ENCODE measurements at regions not wholly inside any gene's neighbourhood (a gene's known extent, or its start where the extent isn't known, plus 50 kb on each side); places are given as distances from the start of the nearest gene placed in this dataset.
"Not testable (repeated sequence)": the region's sequence is repeated elsewhere in the genome, so short reads cannot be mapped to it uniquely, and the experiment has no call there.

DNA sequence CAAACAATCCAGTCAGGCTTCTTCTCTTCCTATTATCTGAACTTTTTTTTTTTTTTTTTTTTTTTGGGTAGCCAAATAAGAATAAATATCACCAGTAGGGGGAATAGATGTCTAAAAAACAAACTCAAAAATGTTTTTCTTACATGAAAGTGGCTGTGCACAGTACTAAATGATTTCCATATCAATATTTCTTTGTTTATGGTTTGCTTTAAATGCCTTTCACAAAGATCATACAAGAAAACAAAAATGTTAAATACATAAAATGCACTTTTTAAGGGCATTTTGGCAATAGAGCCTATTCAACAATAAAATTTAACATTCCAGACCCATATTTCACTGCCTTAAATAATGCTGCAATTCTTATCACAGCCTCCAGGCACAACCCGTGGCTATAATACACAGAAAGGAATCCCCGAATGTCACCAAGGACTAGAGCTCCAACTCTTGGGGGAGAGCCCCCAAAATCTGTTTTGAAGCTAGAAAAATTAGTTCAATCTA, 91.1 kb upstream of the TBCA start:
- no peak for DNase-seq

DNA sequence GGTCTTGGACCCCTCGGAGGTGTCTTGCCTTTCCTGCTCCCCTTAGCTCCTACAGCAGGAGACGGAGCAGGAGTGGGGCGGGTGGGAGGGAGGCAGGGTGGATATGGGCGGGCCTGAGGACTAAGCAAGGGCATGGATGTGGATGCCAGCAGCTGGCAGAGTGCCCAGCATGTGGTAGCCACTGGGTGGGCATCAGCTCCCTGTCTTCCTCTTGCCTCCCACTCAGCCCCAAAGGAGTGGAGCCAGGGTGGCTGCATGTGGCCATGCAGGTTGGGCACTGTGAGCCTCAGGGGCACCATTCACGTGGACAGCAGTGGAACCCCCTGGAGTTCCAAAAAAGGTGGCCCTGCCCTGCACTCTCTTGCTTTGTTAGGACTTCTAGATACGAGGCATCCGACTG, 90.1 kb upstream of the TBCA start:
- no peak for DNase-seq

DNA sequence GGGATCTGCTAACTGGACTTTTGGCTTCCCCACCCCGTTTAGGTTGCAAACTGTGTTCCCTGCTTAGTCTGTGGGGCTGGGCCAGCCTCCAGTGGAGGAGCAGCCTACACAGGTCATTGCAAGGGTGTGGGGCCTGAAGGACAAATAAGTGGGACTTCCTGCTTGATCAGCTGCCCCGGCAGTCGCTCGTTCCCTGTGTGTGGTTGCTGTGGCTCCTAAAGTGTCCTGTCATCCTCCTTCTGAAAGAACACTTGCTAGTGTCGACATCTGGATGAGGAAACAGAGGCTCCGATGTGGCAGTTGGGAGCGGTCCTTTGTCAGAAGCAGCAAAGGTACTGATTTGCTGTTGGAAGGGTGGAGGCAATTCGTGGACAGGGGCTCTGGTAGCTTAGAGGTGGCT, 88.9 kb upstream of the TBCA start:
- no peak for DNase-seq

DNA sequence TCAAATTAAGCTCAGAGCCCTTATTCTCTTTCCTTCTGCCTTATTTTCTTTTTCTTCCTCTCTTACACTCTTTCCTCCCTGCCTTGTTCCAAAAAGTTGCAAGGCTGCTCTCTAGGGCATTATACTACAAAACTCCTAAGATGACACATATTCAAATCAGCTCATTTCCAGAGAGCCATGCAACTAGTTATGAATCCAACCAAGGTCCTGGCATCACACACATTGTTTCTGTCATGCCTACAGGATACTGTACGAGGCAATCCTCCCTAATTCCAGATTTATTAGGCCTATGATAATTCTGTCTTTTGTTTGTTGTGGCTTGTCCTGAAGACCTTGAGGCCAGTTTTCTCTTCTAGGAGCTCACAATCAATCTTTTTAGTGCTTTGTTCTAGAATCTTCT, 87.0 kb upstream of the TBCA start:
- no peak for DNase-seq

DNA sequence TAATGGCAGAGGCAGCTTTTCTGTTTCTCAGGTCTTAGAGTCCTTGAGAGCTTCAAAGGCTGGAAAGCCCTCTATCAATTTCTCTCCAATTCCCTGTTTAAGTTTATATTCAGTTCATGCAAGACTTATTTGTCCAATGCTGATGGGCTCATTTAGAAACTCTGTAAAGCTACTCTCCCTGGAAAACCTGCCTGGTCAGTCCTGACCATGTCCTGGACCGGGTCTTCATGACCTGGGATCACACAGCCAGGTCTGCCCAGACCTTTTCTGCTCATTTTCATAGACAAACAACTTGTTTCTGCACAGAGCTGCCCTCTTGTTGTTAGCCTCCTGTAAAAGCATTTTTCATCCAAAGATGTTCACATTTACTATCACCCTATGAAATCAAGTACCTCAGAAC, 85.4 kb upstream of the TBCA start:
- no peak for DNase-seq

DNA sequence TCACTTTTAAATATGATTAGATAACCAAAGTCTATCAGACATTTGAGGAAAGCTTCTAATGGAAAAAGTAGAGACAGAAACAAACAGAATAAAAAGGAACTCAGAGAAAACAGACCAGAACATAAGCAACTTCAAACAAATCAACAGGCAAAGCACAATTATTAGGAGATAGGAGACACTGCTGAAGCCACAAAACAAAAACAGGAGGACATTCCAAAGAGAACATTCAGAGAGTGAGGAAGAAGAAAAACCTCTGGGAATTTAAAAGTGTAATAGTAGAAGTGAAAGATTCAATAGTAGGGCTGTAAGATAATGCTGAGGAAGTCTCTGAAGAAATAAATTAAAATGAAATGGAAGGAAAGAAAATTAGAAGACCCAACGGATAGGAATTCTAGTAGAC, 83.2 kb upstream of the TBCA start:
- DNase-seq, result no peak

DNA sequence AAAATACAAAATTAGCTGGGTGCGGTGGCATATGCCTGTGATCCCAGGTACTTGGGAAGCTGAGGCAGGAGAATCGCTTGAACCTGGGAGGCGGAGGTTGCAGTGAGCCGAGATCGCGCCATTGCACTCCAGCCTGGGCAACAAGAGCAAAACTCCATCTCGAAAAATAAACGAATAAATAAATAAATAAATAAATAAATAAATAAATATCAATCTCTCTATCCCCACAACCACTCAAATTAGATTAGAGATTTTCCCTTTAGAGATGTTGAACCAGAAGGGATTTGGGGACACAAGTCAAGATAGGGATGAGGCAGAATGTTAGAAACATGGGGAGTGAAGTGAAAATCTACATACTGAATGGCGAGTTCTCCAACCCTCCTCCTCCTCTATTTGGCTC, 82.5 kb upstream of the TBCA start:
- not testable (repeated sequence) for DNase-seq

DNA sequence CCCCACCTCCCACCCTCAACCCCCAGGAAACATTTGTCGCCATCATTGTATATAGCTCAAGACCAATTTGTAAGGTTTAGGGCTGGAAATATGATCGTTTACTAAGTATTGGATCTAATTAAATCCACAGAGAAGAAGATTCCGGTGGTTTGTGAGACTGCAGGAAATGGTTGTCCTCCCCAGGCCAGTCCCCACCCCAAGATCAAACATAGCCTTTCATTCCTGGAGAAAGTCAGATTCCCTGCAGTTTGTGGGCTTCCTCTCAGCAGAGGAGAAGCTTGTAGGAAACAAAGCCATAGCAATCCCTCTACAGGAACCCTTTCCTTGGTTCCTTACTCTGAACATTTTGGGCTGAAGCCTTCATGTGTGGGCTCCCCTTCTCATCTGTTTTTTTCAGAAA, 79.2 kb upstream of the TBCA start:
- DNase-seq, result no peak

DNA sequence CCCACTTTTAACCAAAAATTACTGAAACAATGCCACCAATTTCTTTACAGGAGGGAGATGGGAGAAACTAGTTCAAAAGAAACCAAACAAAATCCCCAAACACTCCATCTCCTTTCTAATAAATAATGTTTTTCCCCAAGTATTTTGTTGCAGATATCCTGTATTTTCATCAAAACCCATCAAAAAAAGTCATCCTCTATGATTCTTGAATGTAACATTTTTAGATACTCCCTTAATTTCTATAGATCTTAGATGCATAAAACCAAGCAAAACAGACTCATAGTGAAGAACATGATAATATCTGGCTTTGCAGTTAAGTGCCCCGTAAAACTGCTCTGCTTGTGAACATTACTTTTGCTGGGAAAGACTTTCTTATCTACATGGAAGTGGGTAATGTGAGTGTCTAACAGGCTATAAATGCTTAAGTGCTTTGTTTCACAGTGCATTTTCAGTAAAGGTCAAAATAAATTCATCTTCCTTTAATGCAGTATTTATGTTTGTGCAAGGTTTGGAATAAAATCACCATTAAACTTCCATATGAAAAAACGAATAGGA, 77.3 kb upstream of the TBCA start:
- no peak for DNase-seq

DNA sequence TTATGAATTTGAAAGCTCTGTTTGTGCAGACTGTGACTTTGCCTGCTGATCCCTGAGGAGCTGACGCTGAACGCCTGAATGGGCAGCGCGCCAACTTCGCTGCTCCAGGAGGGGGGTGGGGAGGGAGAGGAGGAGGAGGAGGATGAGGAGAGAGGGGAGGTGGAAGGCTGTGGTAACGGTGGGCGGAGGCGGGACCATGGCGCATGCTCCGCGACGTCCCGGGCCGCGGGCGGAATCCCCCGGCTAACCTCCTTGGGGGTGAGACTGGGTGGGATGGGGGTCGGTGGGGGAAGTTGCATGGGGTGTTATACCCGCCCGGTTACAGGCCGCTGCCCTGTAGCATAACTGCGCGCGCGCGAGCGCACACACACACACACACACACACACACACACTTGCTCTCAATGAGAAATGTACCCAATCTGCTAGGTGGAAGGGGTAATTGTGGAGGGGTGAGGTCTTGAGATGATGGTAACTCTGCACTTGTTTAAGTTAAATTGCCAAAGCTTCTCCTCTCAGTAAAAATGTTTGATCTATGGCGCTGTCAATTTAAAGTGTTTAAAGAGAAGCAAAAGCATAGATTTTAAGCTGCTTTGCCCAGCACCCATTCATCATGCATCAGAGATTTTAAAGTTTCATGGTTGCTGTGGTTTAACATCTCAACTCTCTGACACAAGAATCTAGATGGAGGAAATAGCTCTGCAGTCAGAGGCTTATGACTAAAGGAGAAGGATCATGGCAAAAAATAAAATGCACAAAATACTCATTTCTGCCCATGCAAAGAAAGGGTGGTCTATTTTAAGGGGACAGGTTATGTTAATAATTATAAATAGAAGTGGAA, 76.6 kb upstream of the TBCA start:
- peak; percentile 37 for DNase-seq

DNA sequence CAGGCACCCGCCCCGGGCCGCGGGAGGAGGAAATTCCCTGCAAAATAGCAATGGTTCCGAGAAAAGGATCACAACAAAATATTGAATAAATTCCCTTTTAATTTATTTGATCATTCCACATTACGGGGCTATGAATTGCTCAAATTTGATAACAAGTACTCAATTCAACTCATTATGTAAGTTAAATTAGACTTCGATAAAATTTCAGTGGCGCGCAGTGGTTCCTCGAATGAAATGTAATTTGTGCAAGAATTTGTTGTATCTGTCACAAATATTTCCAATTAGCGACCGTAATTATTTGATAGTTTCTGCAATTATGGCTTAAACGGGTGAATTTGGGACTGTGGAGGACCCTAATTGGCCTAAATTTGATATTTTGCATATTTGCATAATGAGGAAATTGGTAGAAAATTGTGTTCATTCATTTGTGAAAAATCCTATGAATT, 76.0 kb upstream of the TBCA start:
- no peak for DNase-seq

DNA sequence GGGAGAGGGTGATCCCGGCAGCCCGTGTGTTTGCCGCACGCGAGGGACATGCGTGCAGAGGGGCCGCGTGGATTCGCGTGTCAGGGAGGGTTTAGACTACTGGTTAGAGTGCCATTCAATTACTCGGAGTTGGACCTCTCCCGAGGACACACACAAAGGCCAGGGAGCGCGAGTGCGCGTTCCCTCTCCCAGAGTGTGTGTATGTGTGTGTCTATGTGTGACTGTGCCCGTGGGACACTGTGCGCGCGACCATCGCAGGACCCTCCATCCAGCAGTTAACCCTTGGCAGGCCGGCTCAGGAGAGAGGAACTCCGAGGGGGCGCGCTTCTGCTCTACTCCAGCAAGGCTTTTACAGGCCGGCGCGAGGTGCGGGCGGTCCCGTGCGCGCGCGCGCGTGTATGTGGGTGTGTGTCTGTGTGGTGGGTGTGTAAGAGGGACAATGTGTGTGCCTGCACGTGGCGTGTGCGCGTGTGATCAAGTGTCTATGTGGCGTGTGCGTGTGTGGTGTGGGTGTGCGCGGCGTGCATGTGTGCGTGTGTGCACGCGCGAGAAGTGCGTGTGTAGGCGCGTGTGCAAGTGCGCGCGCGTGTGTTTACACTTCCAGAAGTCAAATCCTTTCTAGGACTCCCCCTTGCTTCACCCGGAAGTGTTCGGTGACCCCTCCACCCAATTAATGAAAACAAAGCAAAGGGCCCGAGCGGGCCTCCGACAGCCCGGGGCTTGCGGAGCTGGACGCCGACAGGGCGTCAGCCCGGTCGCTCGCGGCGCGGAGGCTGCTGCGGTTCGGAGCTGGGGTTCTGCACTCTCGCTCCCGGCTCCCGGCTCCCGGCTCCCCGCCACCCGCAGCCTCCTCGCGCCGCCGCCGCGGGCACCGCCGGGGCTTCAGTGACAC, 75.3 kb upstream of the TBCA start:
- no peak for DNase-seq

DNA sequence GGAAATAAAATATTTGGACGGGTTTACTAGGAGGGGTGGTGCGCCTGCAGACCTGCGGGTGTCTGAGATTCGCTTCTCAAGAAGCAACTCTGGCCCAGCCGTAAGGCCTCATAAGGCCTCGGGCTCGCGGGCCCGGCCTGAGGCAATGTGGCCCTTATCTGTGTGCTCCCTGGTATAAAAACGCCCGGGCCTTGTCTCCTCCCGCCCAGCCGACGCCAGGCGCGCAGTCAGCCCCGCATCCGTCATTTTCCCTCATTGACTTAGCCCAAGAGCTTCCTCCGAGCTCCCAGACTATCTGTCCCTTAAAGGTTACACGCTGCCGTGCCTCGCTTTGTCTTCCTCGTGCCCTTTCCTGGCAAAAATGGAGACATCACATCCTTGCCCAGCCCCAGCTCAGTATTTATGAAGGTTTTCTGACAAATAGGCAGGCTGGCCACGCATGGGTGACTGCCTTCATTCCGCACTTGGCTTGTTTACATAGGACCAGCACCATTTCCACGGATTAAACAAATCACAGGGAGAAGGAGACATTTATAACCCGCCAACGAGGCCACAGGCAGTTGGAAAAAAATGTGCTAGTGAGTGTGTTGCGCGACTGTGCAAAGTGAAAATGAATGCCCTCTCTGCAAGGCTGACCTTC, 74.5 kb upstream of the TBCA start:
- no peak for DNase-seq

DNA sequence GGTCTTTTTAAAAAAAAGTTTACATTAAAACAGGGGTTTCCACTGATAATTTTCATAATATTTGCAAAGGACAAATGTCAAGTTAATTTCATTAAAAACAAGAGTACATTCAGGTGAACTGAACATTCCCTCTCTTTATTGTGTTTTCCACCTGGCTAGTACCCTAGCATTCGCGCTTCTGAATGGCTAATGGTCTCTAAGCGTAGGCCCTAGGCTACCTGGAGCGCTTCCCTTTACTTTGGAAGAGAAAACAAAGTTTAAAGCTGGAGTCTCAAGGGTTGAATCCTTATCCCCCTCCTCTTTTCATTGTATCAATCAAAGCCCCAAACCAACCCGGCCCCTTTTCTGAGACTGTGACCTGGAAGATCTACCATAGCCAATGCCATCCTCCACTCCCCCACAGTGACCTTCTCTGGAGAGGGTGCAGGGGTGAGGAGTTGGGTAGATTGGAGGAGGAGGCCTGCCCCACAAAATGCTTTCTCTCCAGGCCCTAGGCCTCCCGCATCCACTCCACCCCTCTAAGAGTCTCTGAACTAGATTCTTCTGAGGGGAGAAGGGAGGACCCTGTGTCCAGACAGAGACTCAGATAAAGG, 73.3 kb upstream of the TBCA start:
- no peak for DNase-seq

DNA sequence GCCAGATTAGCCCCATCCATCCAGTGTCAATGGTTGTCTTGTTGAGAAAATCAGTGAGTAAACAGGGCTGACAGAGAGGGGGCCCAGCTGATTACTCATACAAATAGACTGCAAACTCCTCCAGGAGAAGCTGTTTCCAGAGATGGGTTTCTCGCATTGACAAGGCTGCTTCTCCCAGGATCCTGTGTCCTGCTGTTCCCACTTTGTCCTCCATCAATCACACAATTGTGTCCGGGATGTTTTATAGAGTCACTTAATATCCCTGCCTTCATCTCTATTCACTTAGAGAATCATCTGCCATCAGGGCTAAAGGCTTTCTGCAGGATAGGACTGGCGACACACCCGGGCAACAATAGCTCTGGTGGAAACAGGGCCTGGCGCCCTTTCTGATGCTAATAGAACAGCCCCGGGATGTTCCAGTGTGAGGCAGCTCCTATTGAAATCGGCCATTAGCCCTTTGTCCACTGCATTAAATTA, 71.7 kb upstream of the TBCA start:
- no peak for DNase-seq

DNA sequence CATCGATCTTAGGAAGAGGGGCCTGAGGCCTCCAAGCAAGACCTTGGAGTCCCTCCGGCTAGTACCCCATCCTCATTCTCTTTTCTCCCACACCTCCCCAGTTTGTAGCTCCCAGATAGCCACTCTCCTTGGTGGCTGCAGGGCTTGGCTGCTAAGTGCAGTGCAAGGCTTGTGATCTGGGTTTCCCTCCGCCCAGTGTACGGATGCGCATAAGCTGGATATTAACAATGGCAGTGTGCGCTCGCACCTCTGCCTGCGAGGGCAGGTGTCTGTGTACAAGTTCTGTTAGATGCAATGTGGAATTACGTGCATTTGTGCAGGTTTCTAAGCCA, 71.0 kb upstream of the TBCA start:
- no peak for DNase-seq

DNA sequence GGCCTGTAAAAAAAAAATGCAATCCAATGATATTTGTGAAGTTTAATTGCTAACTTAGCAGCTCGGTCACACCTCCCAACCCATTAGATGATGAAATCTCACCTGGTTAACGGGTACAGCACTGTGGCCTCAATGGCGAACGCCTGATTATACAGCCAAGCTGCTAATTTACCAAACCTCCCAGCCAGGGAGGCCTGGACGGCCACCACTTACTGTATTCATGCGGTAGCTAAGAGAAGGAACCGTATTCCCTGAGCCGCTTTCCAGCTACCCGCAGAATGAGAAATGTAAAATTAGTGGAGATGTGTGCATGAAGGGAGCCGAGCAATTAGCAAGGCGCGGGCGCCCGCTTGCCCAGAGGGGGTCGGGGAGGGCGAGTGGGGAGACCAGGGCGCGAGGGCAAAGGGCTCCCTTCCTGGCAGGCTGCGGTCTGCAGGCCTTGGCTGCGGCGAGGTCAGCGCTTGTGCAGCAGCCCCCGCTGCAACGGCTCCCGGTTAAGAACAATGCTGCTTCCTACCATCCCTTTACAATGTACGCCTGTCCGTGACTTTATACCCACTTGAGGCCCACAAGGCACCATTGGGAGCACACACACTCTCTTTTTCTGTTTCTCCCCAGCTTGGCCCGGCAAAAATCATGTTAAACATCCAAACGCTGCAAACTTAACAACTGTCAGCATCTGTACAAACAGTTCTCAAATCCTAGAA, 70.4 kb upstream of the TBCA start:
- DNase-seq, result no peak

DNA sequence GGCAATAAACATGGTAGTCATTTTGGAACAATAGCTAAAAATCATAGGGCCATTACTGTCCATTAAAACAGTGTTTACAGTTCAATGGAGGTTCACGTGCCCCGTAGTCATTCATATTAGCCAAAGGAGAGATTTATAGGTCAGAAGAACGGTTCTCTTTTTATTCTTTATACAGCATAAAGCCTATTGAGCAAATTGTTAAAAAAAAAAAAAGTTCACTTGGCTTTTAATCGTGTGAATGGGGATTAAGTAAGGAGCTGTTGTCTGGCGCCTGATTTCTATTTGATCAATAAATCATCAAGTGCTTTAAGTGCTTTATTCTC, 69.1 kb upstream of the TBCA start:
- no peak for DNase-seq

DNA sequence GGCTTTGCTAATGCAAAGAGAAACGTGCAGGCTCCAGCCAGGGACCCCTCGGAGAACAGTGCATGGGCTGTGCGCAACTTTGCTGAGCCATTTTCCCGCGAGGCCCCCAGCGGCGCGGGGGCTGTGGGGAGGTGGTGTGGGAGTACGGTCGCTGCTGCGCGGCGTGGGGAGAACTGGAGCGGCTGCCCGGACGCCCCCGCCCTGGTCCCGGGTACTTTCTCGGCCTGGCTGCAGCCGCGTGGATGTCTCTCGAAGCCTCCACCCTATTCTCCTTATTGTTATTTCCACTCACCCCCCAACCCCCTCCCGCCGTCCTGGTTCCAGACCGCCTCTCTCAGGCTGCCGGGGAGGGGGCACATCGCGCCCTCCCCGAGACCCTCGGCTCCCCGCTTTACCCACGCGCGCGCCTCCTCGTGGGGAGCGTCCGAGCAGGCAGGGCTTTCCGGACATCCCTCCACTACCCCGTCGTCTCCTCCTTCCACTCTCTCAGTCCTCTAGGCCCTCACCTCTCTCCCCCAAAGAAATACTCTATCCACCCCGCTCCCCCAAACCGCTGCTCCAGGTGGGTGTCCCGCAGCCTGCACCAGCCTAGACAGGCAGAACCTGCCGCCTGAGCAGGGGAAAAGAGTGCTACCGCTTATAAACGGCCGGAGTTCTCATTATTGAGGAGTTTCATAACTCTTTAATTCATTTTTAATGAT, 68.6 kb upstream of the TBCA start:
- DNase-seq, result no peak

DNA sequence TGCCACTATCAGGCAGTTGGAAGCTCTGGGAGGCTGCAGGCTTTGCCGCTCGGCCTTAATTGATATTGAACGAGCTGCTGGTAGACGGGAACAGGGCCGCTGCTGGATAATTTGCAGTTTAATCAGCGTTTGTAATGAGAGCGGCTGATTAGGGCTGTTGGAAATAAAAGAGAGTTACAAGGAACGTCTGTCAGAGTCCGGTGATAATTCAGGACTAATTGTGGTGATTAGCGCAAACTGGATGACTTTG, 68.2 kb upstream of the TBCA start:
- DNase-seq, result no peak

DNA sequence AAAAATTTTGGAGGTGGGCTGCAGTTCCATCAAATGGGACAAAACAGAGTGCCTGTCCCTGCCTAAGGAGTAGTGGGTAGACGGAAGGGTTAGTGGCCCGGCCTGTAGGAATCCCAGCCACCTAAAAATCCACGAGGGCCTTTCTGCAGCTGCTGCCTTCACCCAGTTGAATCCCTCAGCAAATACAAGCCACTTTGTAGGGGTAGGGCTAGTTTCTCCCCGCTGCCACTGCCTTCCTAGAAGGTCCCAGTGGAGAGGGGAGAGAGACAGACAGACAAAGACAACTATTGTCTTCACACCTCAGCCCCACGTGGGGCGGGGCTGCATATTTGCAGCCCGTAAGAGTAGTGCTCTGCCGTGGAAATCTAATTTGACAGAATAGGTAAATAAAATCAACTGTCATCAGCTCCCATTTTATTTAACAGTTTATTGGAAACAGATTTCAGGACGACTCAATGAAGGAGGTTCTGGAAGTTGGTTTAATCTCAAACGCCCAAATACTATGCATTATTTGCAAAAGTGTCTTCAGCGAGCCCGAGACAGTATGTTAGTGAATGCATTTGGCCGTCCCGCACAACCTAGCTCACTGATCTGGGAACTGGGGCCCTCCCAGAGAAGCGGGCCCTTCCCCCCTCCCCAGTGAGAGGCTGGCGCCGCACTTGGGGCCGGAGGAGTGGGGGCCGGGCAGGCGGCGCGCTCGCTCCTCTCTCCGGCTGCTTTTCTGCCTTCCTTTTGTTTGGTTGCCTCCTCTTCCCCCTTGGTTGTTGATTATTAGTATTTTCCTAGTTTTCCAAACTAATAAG, 67.6 kb upstream of the TBCA start:
- DNase-seq, result no peak
